ENCODE measurements at regions not wholly inside any gene's neighbourhood (a gene's known extent, or its start where the extent isn't known, plus 50 kb on each side); places are given as distances from the start of the nearest gene placed in this dataset.

- WGBS (ENCODE audit: low lambda C conversion rate): 96% methylated on average over 3 of the region's 3 CpGs
- H3K4me3 ChIP-seq (ENCODE audit: low read depth in 2 of 2, low read length in 1 of 2): no peak overlapping the region
- H3K79me2 ChIP-seq (ENCODE audit: insufficient read depth): no peaks in the 10 kb centered on the region; the same call in 1 of the 2 replicates
- POLR2A ChIA-PET: no interaction called here
- TF ChIP-seq IRF3 (IDR thresholded peaks at IDR 0.05; ENCODE audit: low read depth, low read length) (no peak), SMC3 (IDR thresholded peaks at IDR 0.05; ENCODE audit: low read depth, low read length) (no peak), PBX3 (IDR thresholded peaks at IDR 0.05) (no peak), CHD2 (IDR thresholded peaks at IDR 0.05; ENCODE audit: low read length, partially characterized antibody) (no peak), USF1 (IDR thresholded peaks at IDR 0.05; ENCODE audit: borderline replicate concordance, low read depth) (no peak), GABPA (IDR thresholded peaks at IDR 0.05; ENCODE audit: low read depth) (no peak), FOSL2 (IDR thresholded peaks at IDR 0.05; ENCODE audit: borderline replicate concordance, low read depth) (no peak)
- peaks cover 27% of the 10 kb centered on the region in 2 experiments for H3K4me1 ChIP-seq (ENCODE audit: control insufficient read depth in 1 of 2, insufficient read depth in 2 of 2, low read depth in 1 of 2, low read length in 1 of 2)
- DNase-seq: no peak
- no peaks in the 10 kb centered on the region for H3K9me3 ChIP-seq
- H3K27me3 ChIP-seq (ENCODE audit: insufficient read depth): no peaks in the 10 kb centered on the region
- H3K4me2 ChIP-seq: no peak overlapping the region
- H2AFZ ChIP-seq (ENCODE audit: low read depth): no peak overlapping the region
- no peak overlapping the region for H3K9ac ChIP-seq
- CTCF ChIA-PET: interaction anchor here (0.7 to 2.0 kb wide), 5 partner anchors 8 to 300 kb away, joined by 3 to 5 read pairs (median 5); no protein-coding TSS in a partner anchor
- no peaks in the 10 kb centered on the region for H3K36me3 ChIP-seq (replicated peaks in 1 of 2; ENCODE audit: control insufficient read depth in 1 of 2, insufficient read depth in 2 of 2, low read length in 1 of 2)
- peaks cover 12% of the 10 kb centered on the region for H4K20me1 ChIP-seq (ENCODE audit: insufficient read depth)
- H3K9me2 ChIP-seq: no peaks in the 10 kb centered on the region
- H3F3A ChIP-seq (replicated peaks; ENCODE audit: insufficient read depth): peaks cover 19% of the 10 kb centered on the region
- H3K27ac ChIP-seq (ENCODE audit: low read depth in 2 of 2, low read length in 1 of 2): no peak overlapping the region
Observed at GRCh38 chr3:44068753-44069152, 172.9 kb upstream of the TOPAZ1 start.

GRCh38 chr3:44069276-44069675 is 172.4 kb upstream of the TOPAZ1 start:
- Histone ChIP-seq H3K36me3 (replicated peaks in 1 of 2; ENCODE audit: control insufficient read depth in 1 of 2, insufficient read depth in 2 of 2, low read length in 1 of 2) (no peaks in the 10 kb centered on the region), H3K27me3 (ENCODE audit: insufficient read depth) (no peaks in the 10 kb centered on the region), H3K9me3 (no peaks in the 10 kb centered on the region), H4K20me1 (ENCODE audit: insufficient read depth) (peaks cover 15% of the 10 kb centered on the region), H3K79me2 (ENCODE audit: insufficient read depth) (no peaks in the 10 kb centered on the region; the same call in 1 of the 2 replicates), H3K27ac (ENCODE audit: low read depth in 2 of 2, low read length in 1 of 2) (no peak overlapping the region), H3K4me2 (no peak overlapping the region), H3F3A (replicated peaks; ENCODE audit: insufficient read depth) (peaks cover 16% of the 10 kb centered on the region), H3K9me2 (no peaks in the 10 kb centered on the region), H3K4me1 (ENCODE audit: control insufficient read depth in 1 of 2, insufficient read depth in 2 of 2, low read depth in 1 of 2, low read length in 1 of 2) (peaks cover 27% of the 10 kb centered on the region in 2 experiments), H2AFZ (ENCODE audit: low read depth) (no peak overlapping the region), H3K9ac (no peak overlapping the region), H3K4me3 (ENCODE audit: low read depth in 2 of 2, low read length in 1 of 2) (no peak overlapping the region)
- WGBS (ENCODE audit: low lambda C conversion rate): 48% methylated on average over 5 of the region's 5 CpGs
- no peak for TF ChIP-seq POLR2AphosphoS5 (IDR thresholded peaks at IDR 0.05; ENCODE audit: low read depth, low read length)
- no peak for TF ChIP-seq SIN3A (IDR thresholded peaks at IDR 0.05; ENCODE audit: borderline replicate concordance, low read depth, low read length)
- TF ChIP-seq TAF1 (IDR thresholded peaks at IDR 0.05; ENCODE audit: borderline replicate concordance, low read depth, low read length): no peak
- no peak for TF ChIP-seq USF2 (IDR thresholded peaks at IDR 0.05; ENCODE audit: borderline replicate concordance, low read depth, low read length)
- TF ChIP-seq USF1 (IDR thresholded peaks at IDR 0.05; ENCODE audit: borderline replicate concordance, low read depth): no peak
- CTCF ChIA-PET: interaction anchor here (1.6 to 2.0 kb wide), 2 partner anchors 15 to 300 kb away, joined by 4 to 5 read pairs; no protein-coding TSS in a partner anchor
- POLR2A ChIA-PET: no interaction called here
- DNase-seq: no peak
